ENCODE measurements at regions not wholly inside any gene's neighbourhood (a gene's known extent, or its start where the extent isn't known, plus 50 kb on each side); places are given as distances from the start of the nearest gene placed in this dataset.

GRCh38 chr3:194268654-194269512 lies 82.2 kb downstream of the CPN2 start:
- no peak for DNase-seq

DNA sequence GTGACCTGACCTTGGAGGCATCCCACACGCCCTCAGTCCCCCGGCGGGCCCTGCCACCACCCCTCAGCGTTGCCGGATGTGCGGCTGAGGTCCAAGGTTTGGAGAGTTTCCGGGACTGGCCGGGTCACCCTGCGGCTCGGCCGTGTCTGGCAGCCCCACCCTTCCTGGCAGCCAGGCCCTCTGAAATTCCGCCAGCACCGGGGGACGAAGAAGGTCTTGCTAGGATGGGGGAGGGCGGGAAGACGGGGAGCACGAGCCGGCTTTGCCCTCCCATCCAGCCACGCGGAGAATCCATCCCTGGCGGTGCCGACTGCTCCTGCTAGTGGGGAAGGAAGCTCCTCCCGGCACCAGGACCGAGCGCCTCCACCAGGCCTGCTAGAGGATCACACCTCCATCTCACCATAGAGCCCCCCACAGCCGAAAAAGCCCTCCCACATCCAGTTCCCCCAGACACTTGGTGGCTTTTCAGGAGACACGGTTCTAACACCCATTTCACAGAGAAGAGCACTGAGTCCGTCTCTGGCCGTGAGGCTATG lies 81.5 kb downstream of the CPN2 start:
- no peak for DNase-seq

DNA sequence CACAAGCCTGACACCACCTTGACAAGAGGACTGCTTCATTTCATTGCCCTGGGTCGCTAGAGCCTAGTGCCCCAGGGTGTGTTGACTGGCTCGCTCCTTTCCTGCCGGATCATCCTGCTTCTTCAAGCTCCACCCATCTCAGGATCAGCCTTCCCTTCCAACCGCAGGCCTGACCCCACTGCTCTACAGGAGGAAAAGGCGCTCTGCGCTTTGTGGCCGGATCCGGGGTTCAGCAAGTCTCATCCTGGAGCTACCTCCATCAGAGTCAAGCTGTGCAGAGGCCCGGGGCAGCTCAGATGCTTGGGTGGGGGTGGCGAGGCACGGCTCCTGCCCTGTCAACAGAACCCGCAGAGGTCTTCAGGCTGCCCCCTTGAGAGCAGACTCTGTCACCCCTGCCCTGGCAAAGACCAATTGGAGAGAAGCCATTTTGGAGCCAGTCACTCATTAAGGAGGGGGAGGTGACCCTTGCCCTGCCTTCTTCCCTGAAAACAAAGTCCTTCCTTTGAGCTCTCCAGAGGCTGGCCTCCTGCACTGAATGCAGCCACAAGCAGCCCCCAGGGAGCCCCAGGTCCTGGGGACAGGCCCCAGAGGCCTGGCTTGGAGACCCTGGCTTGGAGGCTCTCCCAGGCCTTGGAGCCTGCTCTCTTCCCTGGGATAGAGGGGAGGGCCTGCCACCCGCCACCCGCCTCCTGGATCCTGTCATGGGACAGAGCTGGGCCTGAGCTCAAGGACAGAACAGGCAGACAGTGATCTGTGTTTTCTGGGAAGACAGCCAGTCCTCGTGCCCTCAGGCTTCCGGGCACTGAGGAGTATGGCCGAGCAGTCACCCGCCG lies 80.3 kb downstream of the CPN2 start:
- DNase-seq, result no peak

- DNase-seq, result no peak
These were observed 79.6 kb downstream of the CPN2 start for GRCh38 chr3:194271460-194272035.

- DNase-seq, result no peak
These were observed 78.9 kb downstream of the CPN2 start for GRCh38 chr3:194272221-194272620.

DNA sequence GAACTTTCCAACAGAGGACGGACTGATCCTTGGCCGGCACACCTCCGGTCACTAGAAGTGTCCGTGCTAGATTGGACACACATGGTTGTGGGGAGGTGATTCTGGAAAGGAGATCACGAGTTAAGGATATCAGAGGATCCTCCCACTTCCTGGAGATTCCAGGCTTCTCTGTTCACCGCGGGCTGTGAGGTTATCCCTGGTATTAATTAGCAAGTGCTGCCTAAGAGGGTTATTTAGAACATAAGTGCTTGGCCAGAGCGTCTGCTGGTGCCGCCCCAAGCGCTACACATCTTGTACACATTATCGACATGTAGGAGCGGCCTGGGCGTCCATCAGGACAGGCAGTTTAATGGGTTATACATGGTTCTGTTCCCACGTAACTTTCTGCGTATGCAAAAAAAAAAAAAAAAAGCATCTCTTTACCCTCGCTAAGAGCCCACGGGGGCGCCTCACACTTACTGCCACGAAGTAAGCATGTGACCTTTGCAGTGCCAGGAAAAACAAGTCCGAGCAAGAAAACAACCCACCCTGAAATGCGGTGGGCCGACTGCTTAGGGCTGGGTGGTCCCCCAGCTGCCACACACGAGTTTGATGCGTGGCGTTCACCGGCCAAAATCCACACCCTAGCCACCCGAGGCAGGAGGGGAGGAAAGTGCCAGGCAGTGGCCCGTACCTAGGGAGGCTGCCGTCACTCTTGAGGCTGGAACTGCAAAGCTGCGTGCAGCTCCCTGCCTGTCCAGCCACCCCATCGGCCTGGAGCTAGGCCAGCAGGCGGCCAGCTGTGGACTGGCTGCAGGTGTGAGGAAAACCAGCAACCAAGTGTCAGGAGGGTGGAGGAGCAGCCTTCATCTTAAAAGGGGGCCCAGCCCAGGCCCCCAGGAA lies 78.0 kb downstream of the CPN2 start:
- no peak for DNase-seq

DNA sequence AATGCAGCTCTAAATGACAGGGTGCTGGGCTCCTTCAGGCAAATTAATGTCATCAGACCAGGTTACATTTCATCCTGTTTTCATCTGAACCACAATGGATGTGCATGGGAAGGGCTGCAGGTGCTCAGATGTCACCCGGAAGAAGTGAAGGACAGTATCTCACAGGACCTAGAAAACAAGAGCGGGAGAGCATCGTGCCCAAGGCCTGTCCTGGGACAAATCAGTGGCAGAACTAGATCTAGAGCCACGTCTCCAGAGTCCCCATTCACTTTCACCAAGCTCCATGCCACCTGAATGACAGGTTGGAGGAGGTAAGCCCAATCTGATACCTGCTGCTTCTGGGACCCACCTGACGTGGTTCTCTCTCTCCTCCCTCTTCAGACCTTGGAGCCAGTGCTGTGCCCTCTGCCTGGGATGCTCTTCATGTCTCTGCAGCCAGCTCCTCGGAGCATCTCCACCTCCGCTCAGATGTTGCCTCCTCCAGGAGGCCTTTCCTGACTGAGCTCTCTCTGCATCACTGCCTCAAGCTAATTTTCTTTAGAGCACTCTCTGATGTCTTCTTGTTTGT lies 77.3 kb downstream of the CPN2 start:
- no peak for DNase-seq

- no peak for DNase-seq
These were observed 76.6 kb downstream of the CPN2 start for GRCh38 chr3:194274424-194275085.

DNA sequence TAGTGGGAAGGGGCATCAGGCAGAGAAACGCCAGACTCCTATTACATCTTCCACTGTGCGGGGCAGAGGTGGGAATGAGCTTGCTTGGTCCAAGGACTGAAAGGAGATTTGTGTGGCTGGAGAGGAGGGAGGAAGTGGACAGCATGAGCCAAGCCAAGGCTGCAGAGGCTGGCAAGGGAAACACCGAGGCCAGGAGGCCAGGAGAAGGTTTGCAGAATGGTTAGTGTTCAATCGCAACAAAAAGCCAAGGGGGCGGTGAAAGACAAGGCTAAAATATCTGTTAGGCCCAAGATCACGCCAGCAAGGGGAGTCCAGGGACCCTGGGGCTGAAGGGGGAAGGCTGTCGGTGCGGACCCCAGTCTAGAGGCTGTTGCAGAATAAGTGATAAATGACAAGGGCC lies 75.8 kb downstream of the CPN2 start:
- no peak for DNase-seq

DNA sequence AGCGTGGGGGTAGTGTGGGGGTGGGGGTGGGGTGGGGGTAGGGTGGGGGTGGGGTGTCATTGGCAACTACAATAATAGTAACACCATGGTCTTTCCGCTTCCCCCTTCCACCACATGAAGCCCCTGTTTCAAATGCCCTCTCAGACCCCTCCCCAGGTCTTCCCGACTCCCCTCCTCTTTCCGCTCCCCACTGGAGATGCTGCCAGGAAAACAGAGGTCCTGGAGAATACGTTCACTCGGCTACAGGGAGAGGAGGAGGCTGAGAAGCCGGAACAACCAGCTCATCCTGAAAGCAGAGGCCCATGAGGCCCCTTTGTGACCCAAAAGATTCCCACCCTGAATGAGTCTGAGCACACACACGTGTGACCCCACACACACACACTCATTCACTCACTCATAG lies 75.4 kb downstream of the CPN2 start:
- no peak for DNase-seq

GRCh38 chr3:194276768-194277103 lies 74.4 kb downstream of the CPN2 start:
- no peak for DNase-seq

DNA sequence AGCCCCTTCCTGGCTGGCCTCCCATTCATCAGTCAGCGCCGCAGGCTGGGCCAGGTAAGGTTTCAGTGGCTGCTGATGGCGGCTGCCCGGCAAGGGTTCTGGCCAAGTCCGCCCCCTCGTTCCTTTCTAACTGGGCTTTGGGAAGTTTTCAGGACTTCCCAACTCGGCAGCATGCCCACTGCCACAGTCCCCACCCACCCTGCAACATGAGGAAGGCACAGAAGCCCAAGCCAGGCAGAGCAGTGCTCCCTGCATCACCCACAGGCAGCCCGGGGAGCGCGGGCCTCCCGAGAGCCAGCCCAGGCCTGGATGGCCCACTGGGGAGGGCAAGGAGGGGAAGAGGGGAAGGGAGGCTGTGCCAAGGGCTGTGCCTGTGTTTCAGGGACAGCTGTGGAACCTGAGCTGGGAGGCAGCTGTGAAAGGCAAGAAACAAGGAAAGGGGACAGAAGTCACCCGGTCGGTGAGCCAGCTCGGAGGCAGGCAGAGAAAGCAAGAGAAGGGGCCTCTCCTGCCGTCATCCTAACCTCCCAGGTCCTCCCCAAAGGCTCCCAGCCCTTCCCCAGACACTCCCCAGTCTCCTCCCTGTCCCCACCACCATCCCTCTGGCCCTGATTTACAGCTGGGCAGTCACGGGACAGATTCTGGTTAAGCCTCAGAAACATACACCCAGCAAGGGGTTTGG lies 73.9 kb downstream of the CPN2 start:
- DNase-seq, result no peak

GRCh38 chr3:194277786-194278130 lies 73.4 kb downstream of the CPN2 start:
- no peak for DNase-seq

GRCh38 chr3:194278186-194278845 lies 72.8 kb downstream of the CPN2 start:
- no peak for DNase-seq

GRCh38 chr3:194279101-194279500 lies 72.0 kb downstream of the CPN2 start:
- DNase-seq, result no peak

DNA sequence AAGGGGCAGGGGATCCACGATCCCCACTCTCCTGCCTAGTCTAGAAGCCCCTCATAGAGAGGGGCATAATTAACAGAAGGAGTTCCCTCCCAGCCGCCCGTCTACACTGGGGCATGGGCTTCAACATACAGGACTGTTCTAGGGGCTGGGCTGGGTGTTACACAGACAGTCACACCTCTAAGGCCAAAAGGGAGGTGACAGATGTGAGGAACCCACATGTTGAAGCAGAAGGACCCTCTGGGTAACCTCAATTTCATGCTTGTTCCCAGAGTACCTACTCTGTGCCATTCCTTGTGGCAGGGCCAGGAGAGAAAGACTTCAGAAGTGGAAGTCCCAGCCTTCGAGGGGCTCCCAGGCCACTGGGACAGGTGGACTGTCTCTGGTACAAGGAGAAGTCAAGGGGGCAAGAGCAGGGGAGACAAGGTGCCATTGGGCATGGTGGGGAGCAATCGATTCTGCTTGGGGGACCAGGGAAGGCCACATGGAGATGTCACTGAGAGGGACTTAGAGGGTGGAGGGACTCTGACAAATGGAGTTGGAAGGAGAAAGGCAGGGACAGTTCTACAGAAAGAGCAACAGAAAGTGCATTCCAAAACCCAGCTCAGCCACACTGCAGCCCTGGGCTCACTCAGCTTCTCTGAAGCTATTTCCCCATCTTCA lies 71.3 kb downstream of the CPN2 start:
- DNase-seq, result no peak

DNA sequence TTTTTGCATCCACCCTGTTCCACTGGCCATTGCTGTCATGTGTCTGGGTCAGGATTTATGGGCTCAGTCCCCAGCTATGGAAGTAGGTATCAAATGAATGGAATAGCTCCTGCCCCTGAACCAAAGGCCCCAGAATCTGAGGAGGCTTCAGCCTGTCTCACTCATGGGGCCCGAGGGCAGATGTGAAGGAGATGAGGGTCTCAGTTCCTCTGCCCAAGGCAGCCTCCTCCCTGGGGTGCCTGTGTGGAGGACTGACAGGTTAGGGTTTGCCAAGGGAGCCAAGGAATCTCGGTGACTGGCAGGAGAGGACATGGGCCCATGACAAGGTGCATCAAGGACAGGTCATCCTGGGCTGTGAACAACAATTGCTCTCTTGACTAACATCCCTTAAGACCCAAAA lies 70.4 kb downstream of the CPN2 start:
- no peak for DNase-seq

GRCh38 chr3:194281306-194281705 lies 69.8 kb downstream of the CPN2 start:
- DNase-seq, result no peak

GRCh38 chr3:194281766-194282165 lies 69.4 kb downstream of the CPN2 start:
- DNase-seq, result no peak

All from KG1 (cell line).